ENCODE measurements at regions not wholly inside any gene's neighbourhood (a gene's known extent, or its start where the extent isn't known, plus 50 kb on each side); places are given as distances from the start of the nearest gene placed in this dataset.

GRCh38 chr12:24201258-24201970, 251.9 kb upstream of the SOX5 start:
- DNase-seq: no peak

GRCh38 chr12:24200010-24200409, 250.5 kb upstream of the SOX5 start:
- no peak for DNase-seq

DNA sequence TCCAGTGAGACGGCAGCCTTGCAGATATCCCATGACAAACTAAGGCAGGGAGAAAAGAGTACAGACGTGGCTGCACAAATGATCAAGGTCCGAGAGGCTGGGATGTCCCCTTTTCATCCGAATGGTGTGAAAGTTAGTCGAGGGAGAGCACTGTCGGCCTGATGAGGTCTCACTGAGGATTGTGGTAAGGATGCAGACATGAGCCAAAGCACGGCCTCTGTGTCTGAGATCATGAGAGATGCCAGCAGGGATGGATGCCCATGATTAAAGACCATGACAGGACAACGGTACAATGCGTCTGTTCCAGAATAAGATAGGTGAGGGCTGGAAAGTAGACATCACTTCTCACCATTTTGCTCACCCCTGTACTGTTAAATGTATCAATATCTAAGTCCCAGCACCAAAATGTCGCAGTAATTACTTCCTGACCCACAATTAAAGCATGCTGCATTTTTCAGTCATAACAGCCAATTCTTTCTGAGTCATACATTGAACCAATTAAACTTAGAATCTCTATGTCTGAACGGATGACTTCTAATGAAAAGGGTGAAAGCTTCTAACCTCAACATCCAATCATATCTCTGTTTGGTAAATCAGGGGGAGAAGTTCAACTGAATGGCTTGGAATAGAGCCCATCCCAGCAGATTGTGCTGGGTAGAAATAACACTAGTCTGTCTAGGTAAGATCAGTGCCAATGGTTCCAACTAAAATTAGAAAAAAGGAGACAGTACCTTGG, 249.6 kb upstream of the SOX5 start:
- DNase-seq: no peak

- no peak for DNase-seq
These were observed 248.6 kb upstream of the SOX5 start for GRCh38 chr12:24198070-24198469.

- DNase-seq: no peak
These were observed 248.1 kb upstream of the SOX5 start for GRCh38 chr12:24197532-24197931.

GRCh38 chr12:24195063-24195462, 245.6 kb upstream of the SOX5 start:
- DNase-seq: no peak

DNA sequence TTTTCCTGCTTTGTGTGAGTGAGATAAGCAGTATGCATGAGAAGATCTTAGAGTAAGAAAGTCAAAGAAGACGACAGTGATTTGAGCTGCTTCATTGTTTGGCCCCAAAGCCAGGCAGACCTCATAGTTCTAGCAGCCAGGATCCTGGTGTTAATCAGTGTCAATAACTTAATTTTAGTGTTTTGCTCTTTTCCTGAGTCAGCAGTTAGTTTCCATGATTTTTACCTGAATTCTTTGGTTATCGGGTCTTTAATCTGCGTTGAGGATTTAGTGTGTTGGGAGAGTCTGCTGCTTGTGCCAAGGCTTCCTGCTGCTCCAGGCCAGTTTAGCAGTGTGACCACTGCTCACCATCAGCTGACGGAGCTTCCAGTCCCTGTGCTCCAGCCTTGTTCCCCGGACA, 241.6 kb upstream of the SOX5 start:
- no peak for DNase-seq

DNA sequence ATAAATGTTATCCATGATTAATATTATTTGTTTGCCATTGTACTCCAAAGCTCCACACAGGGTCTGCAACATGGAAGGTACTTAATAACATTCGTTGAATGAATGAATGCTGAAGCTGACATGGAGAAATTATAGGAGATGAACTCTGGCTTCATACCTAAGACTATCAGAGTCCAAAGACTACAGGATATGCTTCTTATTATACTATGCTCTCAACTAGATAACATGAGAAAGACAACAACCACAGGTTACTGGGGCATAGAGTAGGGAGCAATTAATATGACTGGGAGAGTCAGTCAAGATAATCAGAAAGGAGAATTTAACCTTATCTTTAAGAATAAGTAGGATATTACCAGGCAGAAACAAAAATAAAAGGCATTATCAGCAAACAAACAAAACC, 236.3 kb upstream of the SOX5 start:
- no peak for DNase-seq

- DNase-seq: no peak
These were observed 228.4 kb upstream of the SOX5 start for GRCh38 chr12:24177889-24178288.

- no peak for DNase-seq
These were observed 226.5 kb upstream of the SOX5 start for GRCh38 chr12:24175929-24176328.

GRCh38 chr12:24175284-24175683, 225.8 kb upstream of the SOX5 start:
- no peak for DNase-seq

DNA sequence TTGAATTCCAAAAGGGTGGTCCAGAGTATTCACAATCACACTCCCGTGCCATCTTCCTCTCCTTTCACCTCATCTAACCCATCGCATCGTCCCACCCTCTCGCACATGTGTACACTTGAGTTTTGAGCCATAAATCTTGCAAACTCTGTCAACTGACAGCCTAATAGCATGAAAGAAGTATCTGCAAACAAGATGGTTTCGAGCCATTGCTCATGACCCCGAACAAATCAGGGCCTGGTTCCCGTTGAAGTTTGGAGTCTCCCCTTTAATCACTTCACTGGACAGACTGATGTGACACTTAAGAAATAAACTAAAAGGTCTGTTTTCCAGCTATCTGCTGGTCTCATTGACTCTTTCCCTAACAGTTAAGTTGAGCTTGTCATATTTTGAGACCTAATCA, 223.6 kb upstream of the SOX5 start:
- no peak for DNase-seq

- no peak for DNase-seq
These were observed 223.2 kb upstream of the SOX5 start for GRCh38 chr12:24172773-24173066.

DNA sequence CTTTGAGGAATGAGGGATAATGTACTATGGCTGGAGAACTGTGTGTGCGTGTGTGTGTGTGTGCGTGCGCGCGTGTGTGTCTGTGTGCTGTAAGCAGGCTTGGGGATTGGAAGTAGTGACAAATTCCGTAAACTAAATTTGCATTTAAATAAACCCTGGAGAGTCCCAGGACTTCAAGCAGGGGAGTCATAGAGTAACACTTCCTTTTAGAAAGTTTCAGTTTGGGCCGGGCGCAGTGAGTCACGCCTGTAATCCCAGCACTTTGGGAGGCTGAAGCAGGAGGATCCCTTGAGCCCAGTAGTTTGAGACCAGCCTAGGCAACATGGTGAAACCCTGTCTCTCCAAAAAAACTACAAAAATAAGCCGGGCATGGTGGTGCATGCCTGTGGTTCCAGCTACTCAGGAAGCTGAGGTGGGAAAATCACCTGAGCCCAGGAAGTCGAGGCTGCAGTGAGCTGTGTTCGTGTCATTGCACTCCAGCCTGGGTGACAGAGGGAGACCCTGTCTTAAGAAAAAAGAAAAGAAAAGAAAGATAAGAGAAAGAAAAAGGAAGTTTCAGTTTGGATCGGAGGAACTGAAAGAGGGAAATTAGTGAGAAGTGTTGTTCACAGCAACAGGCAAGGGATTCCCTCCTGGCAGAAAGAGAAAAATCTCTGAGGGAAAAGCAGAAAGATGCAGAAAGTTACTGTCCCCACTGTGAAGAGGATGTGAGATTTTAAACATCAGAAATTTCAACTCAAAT, 222.7 kb upstream of the SOX5 start:
- no peak for DNase-seq

- DNase-seq: no peak
These were observed 205.6 kb upstream of the SOX5 start for GRCh38 chr12:24155042-24155441.

GRCh38 chr12:24153079-24153478, 203.6 kb upstream of the SOX5 start:
- no peak for DNase-seq

DNA sequence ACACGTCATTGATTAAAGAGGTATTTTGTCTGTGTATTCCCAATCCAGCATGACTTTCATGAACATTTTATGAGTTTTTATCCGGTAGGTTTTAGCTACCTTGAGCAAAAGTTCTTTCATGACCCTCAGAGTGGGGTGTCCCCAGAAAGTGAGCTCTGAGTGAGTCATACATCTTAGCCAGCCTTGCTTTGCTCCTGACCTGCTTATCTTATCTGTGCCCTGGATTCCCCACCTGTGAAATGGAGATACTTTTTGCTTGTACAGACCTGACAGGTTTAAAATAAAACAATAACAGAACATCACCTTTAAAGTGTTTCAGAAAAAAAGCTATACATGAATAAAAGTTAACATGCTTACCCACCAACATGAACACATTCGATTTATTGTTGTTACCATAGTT, 202.8 kb upstream of the SOX5 start:
- DNase-seq: no peak

DNA sequence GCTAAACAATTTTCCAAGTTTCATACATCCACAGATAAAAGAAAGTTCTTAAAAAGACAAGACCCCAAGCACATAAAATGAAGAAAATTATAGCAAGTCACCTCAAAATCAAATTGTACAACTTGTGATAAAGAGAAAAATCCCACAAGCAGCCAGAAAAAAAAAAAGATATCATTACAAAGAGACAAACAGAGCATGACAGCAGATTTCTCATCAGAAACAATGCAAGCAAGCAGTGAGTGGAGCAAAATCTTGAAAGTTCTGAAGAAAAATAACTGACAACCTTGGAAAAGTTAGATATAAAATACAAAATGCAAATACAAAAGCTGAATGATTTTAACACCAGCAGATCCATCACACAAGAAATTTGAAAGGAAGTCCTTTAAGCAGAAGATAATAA, 194.5 kb upstream of the SOX5 start:
- DNase-seq: no peak

DNA sequence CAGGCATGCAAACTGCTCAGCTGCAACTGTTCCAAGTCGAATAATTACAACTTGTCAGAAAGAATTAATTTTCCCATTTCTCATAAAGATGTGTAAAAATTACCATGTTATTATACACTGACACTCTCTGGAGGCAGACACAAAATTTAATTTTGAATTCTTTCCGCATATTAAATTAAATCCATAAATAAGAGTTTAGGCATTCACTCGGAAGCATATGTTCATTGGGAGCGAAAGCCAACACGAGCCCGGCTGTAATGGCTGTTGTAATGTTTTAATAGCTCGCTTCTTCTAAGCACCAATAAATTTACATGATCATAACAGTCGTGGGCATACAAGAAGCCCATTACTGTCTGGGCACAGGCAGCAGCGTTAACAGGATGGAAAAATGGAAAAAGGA, 189.6 kb upstream of the SOX5 start:
- no peak for DNase-seq

GRCh38 chr12:24138041-24138440, 188.6 kb upstream of the SOX5 start:
- DNase-seq: no peak

GRCh38 chr12:24135158-24135850, 185.8 kb upstream of the SOX5 start:
- DNase-seq: no peak

DNA sequence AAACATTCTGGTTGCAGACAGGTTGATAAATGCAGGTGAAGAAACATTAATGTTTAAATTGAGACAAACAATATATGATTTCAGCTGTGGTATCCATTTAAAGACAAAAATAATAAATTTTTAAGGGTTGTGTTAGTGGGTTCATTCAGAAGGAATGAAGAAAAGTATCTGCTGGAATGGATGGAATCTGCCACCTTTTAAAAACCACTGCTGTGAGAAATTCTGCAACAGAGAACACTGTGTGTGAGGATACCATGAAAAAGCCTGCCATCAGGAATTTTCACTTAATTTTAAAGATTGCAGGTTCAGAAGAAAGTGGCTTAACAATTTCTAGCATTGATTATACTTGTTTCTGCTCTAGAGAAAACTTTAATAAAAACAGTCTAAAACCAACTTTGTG, 184.6 kb upstream of the SOX5 start:
- DNase-seq: no peak

DNA sequence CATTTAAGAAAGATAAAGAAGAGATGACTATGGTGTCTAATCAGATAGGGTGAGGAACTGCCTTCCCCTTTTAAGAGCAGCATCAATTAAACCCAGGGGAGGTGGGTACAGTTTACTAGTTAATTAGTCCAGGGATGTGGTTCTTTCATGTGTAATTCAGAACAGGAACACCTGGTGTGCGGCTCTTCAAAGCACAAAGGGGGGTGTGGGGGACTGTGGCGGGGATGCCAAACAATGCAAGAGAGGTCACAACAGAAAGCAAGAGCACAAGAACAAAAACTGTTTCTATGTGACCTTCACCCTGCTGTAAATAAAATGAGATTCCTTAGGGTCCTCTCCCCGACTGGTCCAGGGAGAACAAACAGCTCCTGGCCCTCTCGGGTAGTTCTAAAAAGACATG, 183.9 kb upstream of the SOX5 start:
- no peak for DNase-seq
